ENCODE measurements at regions not wholly inside any gene's neighbourhood (a gene's known extent, or its start where the extent isn't known, plus 50 kb on each side); places are given as distances from the start of the nearest gene placed in this dataset.

- no peak overlapping the region for H3K27ac Mint-ChIP-seq
- H3K27me3 Mint-ChIP-seq = no peaks in the 10 kb centered on the region
- no peak for DNase-seq
- H3K9me3 Mint-ChIP-seq = peaks cover 6 to 12% of the 10 kb centered on the region in 2 donors
- H3K4me1 Mint-ChIP-seq = no peaks in the 10 kb centered on the region
- ATAC-seq = no peak
- no peak overlapping the region for H3K4me3 Mint-ChIP-seq
Observed at GRCh38 chr4:189087971-189088370, 852.7 kb upstream of the FRG1 start.

GRCh38 chr4:189088780-189089179 lies 851.9 kb upstream of the FRG1 start:
- DNase-seq = no peak
- no peak overlapping the region for H3K27ac Mint-ChIP-seq
- no peak overlapping the region for H3K4me3 Mint-ChIP-seq
- no peaks in the 10 kb centered on the region for H3K27me3 Mint-ChIP-seq
- no peak for ATAC-seq
- H3K4me1 Mint-ChIP-seq = no peaks in the 10 kb centered on the region
- H3K9me3 Mint-ChIP-seq = peaks cover 7 to 12% of the 10 kb centered on the region in 2 donors

- peaks cover 6 to 12% of the 10 kb centered on the region in 2 donors for H3K9me3 Mint-ChIP-seq
- H3K4me3 Mint-ChIP-seq = no peak overlapping the region
- DNase-seq (no peak), ATAC-seq (no peak)
- H3K27me3 Mint-ChIP-seq = no peaks in the 10 kb centered on the region
- no peak overlapping the region for H3K27ac Mint-ChIP-seq
- no peaks in the 10 kb centered on the region for H3K4me1 Mint-ChIP-seq
Observed at GRCh38 chr4:189090174-189090814, 850.4 kb upstream of the FRG1 start.

GRCh38 chr4:189092581-189092980 lies 848.1 kb upstream of the FRG1 start:
- Mint-ChIP-seq H3K27ac (peak overlapping the region in 1 of 2 donors; percentile 34), H3K4me3 (no peak overlapping the region), H3K27me3 (no peaks in the 10 kb centered on the region), H3K4me1 (no peaks in the 10 kb centered on the region), H3K9me3 (peaks cover 10 to 29% of the 10 kb centered on the region in 2 donors)
- no peak for ATAC-seq
- DNase-seq = no peak

- ATAC-seq (no peak), DNase-seq (no peak)
- H3K4me3 Mint-ChIP-seq = no peak overlapping the region
- no peak overlapping the region for H3K27ac Mint-ChIP-seq
- no peaks in the 10 kb centered on the region for H3K4me1 Mint-ChIP-seq
- H3K27me3 Mint-ChIP-seq = no peaks in the 10 kb centered on the region
- peaks cover 4 to 35% of the 10 kb centered on the region in 2 donors for H3K9me3 Mint-ChIP-seq
Observed at GRCh38 chr4:189096108-189096507, 844.6 kb upstream of the FRG1 start.

- ATAC-seq (no peak), DNase-seq (no peak)
- Mint-ChIP-seq H3K9me3 (peaks cover 4 to 35% of the 10 kb centered on the region in 2 donors), H3K27ac (no peak overlapping the region), H3K4me3 (no peak overlapping the region), H3K4me1 (no peaks in the 10 kb centered on the region), H3K27me3 (no peaks in the 10 kb centered on the region)
Observed at GRCh38 chr4:189096717-189097116, 844.0 kb upstream of the FRG1 start.

GRCh38 chr4:189098932-189099696 lies 841.6 kb upstream of the FRG1 start:
- no peaks in the 10 kb centered on the region for H3K4me1 Mint-ChIP-seq
- H3K4me3 Mint-ChIP-seq = no peak overlapping the region
- ATAC-seq (no peak), DNase-seq (no peak)
- H3K27me3 Mint-ChIP-seq = no peaks in the 10 kb centered on the region
- H3K9me3 Mint-ChIP-seq = peaks cover 4 to 28% of the 10 kb centered on the region in 2 donors
- no peak overlapping the region for H3K27ac Mint-ChIP-seq

- no peak overlapping the region for H3K27ac Mint-ChIP-seq
- no peak overlapping the region for H3K4me3 Mint-ChIP-seq
- no peaks in the 10 kb centered on the region for H3K27me3 Mint-ChIP-seq
- ATAC-seq (no peak), DNase-seq (no peak)
- peaks cover 0 to 14% of the 10 kb centered on the region in 2 donors for H3K9me3 Mint-ChIP-seq
- no peaks in the 10 kb centered on the region for H3K4me1 Mint-ChIP-seq
Observed at GRCh38 chr4:189113389-189113888, 827.2 kb upstream of the FRG1 start.

- Mint-ChIP-seq H3K27me3 (no peaks in the 10 kb centered on the region), H3K9me3 (peaks cover 6 to 22% of the 10 kb centered on the region in 2 donors), H3K4me3 (no peak overlapping the region), H3K27ac (no peak overlapping the region), H3K4me1 (no peaks in the 10 kb centered on the region)
- no peak for DNase-seq
- ATAC-seq = no peak
Observed at GRCh38 chr4:189117426-189117825, 823.2 kb upstream of the FRG1 start.

- Mint-ChIP-seq H3K4me3 (no peak overlapping the region), H3K4me1 (no peaks in the 10 kb centered on the region), H3K9me3 (peaks cover 6 to 26% of the 10 kb centered on the region in 2 donors), H3K27me3 (no peaks in the 10 kb centered on the region), H3K27ac (no peak overlapping the region)
- no peak for ATAC-seq
- DNase-seq = no peak
Observed at GRCh38 chr4:189121336-189121735, 819.3 kb upstream of the FRG1 start.

GRCh38 chr4:189124149-189124758 lies 816.4 kb upstream of the FRG1 start:
- no peaks in the 10 kb centered on the region for H3K4me1 Mint-ChIP-seq

GRCh38 chr4:189124791-189125190 lies 815.9 kb upstream of the FRG1 start:
- Mint-ChIP-seq H3K9me3 (peaks cover 6 to 14% of the 10 kb centered on the region in 2 donors), H3K27me3 (no peaks in the 10 kb centered on the region), H3K4me1 (no peaks in the 10 kb centered on the region), H3K27ac (no peak overlapping the region), H3K4me3 (no peak overlapping the region)
- ATAC-seq (no peak), DNase-seq (no peak)

More at GRCh38 chr4:189124149-189124758, 816.4 kb upstream of the FRG1 start:
- Mint-ChIP-seq H3K9me3 (peaks cover 6 to 19% of the 10 kb centered on the region in 2 donors), H3K4me3 (no peak overlapping the region), H3K27ac (no peak overlapping the region), H3K27me3 (no peaks in the 10 kb centered on the region)
- no peak for ATAC-seq
- no peak for DNase-seq

GRCh38 chr4:189126040-189126439 lies 814.6 kb upstream of the FRG1 start:
- DNase-seq (no peak), ATAC-seq (no peak)
- Mint-ChIP-seq H3K4me1 (no peaks in the 10 kb centered on the region), H3K27ac (no peak overlapping the region), H3K4me3 (no peak overlapping the region), H3K9me3 (peaks cover 5 to 13% of the 10 kb centered on the region in 2 donors), H3K27me3 (no peaks in the 10 kb centered on the region)

GRCh38 chr4:189128341-189128740 lies 812.3 kb upstream of the FRG1 start:
- no peak for DNase-seq
- ATAC-seq = no peak
- H3K27me3 Mint-ChIP-seq = no peaks in the 10 kb centered on the region
- H3K4me1 Mint-ChIP-seq = no peaks in the 10 kb centered on the region
- H3K27ac Mint-ChIP-seq = no peak overlapping the region
- H3K4me3 Mint-ChIP-seq = no peak overlapping the region
- H3K9me3 Mint-ChIP-seq = peaks cover 4 to 20% of the 10 kb centered on the region in 2 donors

GRCh38 chr4:189129044-189129694 lies 811.5 kb upstream of the FRG1 start:
- H3K27me3 Mint-ChIP-seq = no peaks in the 10 kb centered on the region
- DNase-seq = no peak
- no peaks in the 10 kb centered on the region for H3K4me1 Mint-ChIP-seq
- ATAC-seq = no peak
- no peak overlapping the region for H3K4me3 Mint-ChIP-seq
- peaks cover 4 to 20% of the 10 kb centered on the region in 2 donors for H3K9me3 Mint-ChIP-seq
- H3K27ac Mint-ChIP-seq = no peak overlapping the region
